Renal cortex interstitium (tissue), 11 donors: ENCODE measurements at regions not wholly inside any gene's neighbourhood (a gene's known extent, or its start where the extent isn't known, plus 50 kb on each side); places are given as distances from the start of the nearest gene placed in this dataset.
"Not testable (repeated sequence)": the region's sequence is repeated elsewhere in the genome, so short reads cannot be mapped to it uniquely, and the experiment has no call there.

ENCODE experiments used
- DNase-seq, 11 donors: peaks; one replicate each; pipeline ENCODE4 v3.0.0-alpha.2; 2013; ENCODE audit warnings: low read depth in 9 of 11, low spot score in 4 of 11; ENCODE audit errors: extremely low read depth in 1 of 11

DNA sequence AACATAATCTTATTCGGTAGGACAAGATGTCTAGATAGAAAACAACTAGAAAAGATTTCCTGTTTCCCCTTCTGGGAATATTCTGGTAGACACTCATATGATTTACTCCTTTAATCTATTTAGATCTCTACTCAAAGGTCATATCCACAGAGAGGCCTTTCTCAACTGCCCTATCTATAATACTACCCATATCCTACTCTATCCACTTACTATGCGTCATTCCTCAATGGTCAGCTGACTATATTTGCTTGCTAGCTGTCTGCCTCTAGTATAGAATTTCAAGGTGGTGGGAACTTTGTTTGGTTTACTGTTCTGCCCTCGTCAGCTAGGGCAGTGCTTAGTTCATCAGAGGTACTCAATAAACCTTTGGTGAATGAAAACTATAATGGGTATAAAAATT lies 157.8 kb upstream of the PKP2 start:
- DNase-seq = no peak

DNA sequence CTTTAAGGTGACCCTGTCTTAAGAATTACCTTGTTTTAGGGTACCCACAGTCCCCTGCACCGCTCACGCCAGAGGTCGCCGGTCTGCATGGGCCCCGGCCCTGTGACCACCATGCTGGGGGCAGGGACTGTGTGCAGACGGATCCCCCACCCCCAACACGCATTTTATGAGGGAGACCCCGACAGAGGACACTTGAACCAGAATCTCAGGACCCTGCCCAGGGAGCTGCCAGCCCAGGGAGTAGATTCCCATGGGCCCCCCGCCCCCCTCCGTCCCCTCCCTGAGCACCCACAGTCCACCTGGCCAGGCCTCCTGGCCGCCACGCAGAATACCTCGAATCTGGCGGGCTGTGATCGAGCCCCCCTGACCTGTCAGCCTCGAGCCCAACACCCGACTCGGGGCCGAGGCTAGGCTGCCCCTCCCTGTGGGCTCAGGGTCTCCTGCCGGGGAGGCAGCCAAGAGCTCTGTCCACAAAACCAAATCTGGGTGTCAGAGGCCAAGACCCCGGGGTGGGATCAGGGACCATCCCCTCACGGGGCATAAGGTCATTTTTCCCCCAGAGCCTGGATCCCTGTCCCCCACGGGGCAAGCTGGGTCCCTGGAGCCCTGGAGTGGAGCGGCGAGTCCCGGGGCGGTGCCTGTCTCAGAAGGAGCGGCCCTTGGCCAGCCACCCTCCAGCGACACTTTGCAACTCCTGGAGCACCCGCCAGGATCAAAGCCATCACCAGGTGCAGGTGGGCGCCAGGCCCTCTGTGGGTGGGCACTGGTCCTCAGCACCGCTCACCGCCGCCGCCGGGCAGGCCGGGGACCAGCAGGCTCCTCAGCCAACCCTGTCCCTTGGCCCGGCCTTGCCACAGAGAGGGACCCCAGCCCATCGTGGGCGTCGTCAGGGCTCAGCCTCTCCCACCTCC lies 155.8 kb upstream of the PKP2 start:
- no peak for DNase-seq

DNA sequence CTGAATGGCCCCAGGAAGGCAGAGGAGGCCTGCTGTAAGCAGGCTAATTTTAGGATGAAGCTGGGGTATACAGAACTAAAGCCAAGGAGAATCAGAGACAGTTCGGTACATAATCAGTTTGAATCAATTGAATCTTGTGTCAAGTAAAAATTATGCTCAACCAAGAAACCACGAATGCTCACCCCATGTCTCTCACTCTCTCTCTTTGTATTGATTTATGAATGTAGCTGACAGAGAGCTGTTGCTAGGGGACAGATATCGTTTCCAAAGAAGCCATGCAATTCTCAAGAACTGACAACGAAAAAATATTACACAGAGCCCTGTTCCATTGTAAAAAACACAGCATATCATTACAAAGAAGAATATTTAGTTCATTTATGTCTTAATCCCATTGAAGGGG lies 151.1 kb upstream of the PKP2 start:
- DNase-seq = no peak

DNA sequence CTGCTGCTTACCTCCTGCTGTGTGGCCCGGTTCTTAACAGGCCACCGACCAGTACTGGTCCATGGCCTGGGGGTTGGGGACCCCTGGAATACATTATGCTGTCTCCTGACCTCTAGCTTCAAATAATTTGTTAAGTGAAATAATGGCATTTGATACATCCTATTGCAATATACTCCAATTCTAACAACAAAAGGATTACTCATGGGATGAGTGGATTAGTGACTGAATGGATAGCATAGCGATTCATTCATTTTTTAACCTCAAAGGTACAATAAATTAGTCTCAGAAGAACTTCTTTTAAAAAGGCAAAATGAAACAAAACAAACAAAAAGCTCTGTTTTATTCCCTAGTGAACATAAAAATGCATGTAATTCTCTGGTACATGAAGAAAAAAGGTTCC lies 147.9 kb upstream of the PKP2 start:
- DNase-seq = no peak

DNA sequence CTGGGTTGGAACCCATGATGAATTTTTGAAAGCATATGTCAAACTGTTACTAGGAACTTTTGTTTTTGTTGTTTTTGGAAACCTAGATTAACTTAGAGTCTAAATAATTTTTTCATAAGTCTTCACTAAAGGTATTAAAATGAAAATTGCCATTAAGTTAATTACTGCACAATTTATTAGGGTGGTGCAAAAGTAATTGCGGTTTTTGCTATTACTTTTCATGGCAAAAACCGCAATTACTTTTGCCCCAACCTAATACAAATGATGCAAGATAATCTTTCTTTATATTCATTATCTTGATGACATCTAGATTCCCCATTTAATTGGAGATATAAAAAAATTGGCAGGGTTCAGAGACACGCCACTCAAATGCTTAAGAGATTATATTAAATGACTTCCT lies 145.0 kb upstream of the PKP2 start:
- no peak for DNase-seq

DNA sequence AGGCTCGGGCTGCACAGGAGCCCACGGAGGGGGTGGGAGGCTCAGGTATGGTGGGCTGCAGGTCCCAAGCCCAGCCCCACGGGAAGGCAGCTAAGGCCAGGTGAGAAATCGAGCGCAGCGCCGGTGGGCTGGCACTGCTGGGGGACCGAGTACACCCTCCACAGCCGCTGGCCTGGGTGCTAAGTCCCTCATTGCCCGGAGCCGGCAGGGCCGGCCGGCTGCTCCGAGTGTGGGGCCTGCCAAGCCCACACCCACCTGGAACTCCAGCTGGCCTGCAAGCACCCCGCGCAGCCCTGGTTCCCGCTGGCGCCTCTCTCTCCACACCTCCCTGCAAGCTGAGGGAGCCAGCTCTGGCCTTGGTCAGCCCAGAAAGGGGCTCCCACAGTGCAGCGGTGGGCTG lies 137.4 kb upstream of the PKP2 start:
- DNase-seq = not testable (repeated sequence)

DNA sequence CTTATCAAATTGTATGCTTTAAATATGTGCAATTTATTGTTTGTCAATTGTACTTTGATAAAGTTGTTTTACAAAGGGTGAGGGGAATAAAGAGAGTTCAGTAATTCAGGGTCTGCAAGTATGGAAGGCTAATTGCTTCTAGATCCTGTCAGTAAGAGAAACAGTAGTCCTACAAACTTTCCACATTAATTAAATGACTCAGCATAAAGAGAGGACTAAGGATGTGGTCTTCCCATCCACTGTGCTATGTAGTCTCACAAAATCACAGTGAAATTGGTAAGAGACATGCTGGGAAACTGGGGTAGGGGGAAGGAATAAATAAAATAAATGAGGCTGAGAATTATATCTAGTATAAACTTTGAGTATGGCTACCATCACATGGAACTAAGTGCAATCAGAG lies 130.2 kb upstream of the PKP2 start:
- no peak for DNase-seq

DNA sequence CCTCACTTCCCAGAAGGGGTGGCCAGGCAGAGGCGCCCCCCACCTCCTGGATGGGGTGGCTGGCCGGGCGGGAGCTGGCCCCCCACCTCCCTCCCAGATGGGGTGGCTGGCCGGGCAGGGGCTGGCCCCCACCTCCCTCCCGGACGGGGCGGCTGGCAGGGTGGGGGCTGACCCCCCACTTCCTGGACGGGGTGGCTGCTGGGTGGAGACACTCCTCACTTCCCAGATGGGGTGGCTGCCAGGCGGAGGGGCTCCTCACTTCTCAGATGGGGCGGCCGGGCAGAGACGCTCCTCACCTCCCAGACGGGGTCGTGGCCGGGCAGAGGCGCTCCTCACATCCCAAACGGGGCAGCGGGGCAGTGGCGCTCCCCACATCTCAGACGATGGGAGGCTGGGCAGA lies 126.1 kb upstream of the PKP2 start:
- DNase-seq = not testable (repeated sequence)

DNA sequence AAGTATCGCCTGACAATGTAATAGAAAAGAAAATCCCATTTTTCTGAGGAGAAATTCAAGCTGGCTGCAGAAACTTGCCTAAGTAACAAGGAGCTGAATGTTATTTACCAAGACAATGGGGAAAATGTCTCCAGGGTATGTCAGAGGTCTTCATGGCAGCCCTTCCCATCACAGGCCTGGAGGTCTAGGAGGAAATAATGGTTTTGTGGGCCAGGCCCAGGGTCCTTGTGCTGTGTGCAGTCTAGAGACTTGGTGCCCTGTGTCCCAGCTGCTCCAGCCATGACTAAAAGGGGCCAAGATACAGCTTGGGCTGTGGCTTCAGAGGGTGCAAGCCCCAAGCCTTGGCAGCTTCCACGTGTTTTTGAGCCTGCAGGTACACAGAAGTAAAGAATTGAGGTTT lies 120.5 kb upstream of the PKP2 start:
- not testable (repeated sequence) for DNase-seq

DNA sequence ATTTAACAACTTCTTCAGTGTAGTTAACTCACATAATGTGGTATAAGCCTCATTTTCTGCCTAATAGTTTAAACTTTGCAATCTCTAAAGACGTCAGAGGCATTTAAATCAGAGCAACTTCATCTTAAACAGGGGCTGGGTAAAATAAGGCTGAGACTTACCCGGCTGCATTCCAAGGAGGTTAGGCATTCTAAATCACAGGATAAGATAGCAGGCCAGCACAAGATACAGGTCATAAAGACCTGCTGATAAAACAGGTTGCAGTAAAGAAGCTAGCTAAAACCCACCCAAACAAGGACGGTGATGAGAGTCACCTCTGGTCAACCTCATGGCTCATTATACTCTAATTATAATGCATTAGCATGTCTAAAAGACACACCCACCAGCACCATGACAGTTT lies 115.6 kb upstream of the PKP2 start:
- DNase-seq = no peak

DNA sequence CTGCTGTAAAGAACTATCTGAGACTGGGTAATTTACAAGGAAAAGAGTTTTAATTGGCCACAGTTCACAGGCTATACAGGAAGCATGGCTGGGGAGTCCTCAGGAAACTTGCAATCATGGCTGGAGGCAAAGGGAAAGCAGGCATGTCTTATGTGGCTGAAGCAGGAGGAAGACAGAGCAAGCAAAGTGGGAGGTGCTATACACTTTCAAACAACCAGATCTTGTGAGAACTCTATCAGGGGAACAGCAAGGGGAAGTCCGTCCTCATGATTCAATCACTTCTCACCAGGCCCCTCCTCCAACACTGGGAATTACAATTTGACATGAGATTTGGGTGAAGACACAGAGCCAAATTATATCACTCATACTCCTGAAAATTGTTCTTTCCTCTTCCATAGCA lies 109.5 kb upstream of the PKP2 start:
- DNase-seq = no peak

DNA sequence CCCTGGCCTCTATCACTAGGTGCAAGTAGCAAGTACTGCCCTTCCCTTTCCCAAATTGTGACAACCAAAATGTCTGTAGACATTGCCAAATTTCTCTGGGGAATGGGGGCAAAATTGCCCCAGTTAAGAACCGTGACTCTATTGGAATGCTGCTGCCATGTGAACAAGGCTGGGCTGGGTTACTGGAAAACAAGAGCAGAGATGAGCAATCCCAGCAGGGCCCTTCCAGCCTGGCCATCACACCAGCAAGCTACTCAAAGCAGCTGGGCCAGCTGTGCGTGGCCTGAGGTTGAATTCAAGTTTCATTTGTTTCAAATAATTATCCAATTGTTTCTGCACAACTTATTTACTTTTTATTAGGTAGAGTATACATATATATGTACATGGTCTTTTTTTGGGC lies 103.4 kb upstream of the PKP2 start:
- no peak for DNase-seq

DNA sequence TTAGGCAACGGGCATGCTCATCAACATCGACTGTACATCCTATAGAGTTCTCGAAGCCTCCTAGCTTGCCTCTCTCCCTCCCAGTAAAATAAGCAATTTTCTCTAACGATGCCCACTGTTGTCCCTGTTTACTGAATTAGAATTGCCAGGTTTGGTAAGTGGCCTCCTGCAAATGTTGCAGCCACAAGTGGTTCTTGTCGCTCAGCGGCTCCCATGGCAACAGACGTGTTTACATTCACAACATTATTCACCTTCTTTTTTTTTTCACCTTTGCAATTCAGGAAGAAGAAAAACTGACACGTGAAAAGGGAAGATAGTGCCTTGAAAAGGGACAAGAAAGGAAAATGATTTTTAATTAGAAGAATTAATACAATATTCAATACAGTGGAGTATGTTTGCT lies 100.9 kb upstream of the PKP2 start:
- no peak for DNase-seq

DNA sequence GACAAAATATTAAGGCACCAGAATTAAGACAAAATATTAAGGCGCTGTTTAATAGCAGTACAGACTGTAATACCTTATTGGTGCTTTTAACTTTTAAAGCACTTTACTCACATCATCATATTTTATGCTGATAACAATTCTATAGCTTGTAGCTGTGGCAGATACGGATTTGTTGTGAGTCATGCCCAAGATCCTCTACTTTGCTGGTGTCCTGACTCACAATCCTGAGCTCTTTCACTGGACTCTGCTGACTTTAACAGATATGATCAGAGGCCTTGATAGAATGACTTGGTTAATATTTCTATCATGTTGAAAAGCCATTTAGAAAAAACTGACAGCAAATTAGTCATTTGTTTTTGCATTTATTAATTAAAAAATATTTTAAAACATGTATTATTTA lies 99.0 kb upstream of the PKP2 start:
- no peak for DNase-seq

DNA sequence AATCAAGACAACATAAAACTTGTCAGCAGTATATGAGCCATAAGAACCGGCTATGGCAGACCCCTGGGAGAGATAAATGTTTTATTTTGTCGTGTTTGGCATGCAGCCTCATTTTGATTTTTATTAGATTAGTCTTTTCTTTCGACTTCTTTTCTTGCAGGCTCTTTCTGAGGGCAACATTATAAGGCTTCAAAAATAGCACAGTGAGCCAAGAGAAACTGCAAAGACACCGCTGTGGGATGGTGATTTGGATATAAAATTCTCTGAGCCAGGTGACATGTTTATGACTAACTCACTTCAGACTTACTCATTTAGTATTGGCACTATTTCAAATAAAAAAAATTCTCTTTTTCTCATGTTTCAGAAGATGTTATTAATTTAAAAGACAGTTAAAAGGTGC lies 96.8 kb upstream of the PKP2 start:
- DNase-seq = no peak

DNA sequence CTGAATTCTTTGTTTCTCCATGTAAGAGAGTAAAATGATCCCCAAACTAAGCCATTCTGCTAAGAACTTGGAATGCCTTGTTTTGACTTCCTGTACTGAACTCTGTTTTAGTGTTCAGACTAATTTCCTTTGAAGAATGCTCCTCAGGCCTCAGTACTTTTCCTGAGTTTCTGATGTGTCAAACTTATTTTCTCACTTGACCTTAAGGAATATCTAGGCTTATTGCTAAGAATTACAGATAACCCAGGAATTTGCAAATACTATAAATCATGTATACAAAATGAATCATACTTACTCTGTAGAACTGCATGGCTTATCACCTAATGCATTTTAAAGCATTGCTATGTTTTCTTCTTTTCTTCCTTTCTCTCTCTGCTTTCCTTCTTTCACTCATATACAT lies 93.1 kb upstream of the PKP2 start:
- no peak for DNase-seq

DNA sequence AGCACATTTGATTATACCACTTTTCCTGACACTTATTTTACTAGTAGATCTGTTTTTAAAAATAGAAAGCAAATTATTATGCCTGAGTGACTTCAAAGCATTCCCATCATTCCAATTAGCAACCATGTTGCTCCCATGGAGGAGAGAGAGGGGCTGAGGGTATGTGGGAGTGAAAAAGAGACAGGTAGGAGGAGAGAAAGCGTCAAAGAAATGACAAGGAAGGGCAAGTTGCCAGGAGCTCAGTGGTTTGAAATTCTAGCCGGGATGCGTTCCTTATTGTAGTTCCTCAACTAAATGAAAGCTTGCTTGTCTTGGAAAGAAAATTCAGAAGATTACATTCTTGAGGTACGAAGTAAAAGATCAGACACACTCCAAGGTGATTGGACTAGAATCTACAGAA lies 92.4 kb upstream of the PKP2 start:
- DNase-seq = peak in 4 of 11 donors; percentile 6 to 29 (median 22)

DNA sequence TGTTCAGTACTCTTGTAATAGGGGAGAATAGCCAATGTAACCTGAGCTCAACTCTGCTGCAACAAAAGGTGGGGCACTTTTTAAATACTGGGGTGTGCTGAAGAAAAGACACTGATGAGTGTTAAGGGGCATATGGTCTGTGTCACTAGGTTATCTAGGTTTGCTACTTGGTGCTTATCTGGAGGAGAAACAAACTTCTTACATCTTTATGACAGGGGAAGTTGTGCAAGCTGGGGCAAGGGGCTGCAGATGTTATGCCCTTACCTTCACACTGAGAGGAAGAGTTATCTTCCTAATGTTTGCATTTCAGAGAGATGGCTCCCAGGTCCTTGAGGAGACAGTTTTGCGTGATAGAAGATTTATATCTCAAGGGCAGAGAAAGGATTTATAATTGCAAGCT lies 90.9 kb upstream of the PKP2 start:
- DNase-seq = no peak

DNA sequence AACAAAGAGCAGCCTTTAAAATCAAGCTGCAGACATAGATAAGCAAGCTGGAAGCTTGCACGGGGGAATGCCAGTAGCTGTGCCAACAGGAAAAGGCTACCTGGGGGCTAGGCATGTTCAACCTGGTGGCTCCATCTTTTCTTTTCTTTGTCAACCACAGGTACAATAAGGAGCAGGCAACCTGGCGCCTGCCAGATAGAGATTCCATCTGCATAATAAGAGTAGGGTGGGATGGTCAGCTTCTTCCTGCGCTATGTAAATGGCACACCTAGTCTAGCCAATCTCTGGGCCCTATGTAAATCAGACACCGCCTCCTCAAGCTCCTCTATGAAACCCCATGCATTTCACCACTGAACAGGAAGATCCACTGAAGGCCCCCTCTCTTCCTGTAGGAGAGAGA lies 87.4 kb upstream of the PKP2 start:
- no peak for DNase-seq

DNA sequence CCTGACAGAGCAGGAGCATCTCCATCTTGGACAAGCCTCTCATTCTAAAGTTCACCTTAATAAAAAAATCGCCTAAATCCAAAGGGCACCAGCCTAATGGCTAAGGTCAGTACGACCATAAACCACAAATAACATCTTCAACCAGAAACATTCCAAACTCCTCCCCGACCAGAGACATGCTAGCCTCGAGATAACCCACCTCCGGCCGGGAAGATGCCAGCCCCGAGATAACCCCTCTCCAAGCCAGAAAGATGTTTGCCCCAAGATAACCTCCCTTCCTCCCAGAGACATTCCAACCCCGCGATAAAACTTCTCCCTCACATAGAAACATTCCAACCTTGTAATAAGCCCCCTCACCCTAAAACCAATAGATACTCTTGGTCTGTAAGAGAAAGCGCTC lies 86.8 kb upstream of the PKP2 start:
- no peak for DNase-seq

DNA sequence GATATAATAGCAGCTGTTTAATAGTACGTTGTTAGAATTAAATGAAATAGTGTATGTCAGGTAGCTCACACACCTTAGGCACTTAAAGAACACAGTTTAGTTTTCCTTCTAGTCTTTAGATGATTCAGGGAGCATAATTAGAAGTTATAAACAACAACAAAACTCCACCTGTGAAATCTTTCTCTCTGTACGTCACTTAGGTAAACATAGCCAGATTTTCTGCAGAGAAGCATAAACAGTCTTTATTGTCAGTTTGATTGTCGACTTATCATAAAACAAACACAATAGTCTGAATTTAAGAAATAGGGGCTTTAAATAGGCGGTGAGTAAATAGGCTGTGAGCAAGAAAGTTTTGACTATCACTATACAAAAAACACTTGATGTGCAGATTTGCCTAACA lies 84.6 kb upstream of the PKP2 start:
- no peak for DNase-seq
